GM10266 (cell line): ENCODE measurements at regions not wholly inside any gene's neighbourhood (a gene's known extent, or its start where the extent isn't known, plus 50 kb on each side); places are given as distances from the start of the nearest gene placed in this dataset.
A peak's percentile ranks its signal among the peaks of the same experiment; 100 is the strongest.

ENCODE experiments used
- DNase-seq: peaks from one replicate; pipeline ENCODE4 v3.0.0; 2012; ENCODE audit errors: extremely low spot score
- CTCF ChIP-seq: IDR thresholded peaks from 2 replicates; pipeline ENCODE4 v1.5.1; 2012; ENCODE audit warnings: mild to moderate bottlenecking, low read depth; ENCODE audit not compliant: control insufficient read depth, insufficient read depth; ENCODE audit errors: missing control alignments

- peak; percentile 41 for TF ChIP-seq CTCF
- DNase-seq = peak; percentile 45
These were observed 102.4 kb upstream of the SERBP1 start for GRCh38 chr1:67532452-67533216.

GRCh38 chr1:67534627-67535065 lies 104.4 kb upstream of the SERBP1 start:
- no peak for TF ChIP-seq CTCF
- no peak for DNase-seq

GRCh38 chr1:67535474-67535873 lies 105.3 kb upstream of the SERBP1 start:
- peak; percentile 40 for DNase-seq
- peak; percentile 71 for TF ChIP-seq CTCF

GRCh38 chr1:67536957-67537666 lies 106.9 kb upstream of the SERBP1 start:
- TF ChIP-seq CTCF = no peak
- DNase-seq = no peak

GRCh38 chr1:67537667-67538018 lies 107.4 kb upstream of the SERBP1 start:
- no peak for DNase-seq
- TF ChIP-seq CTCF = no peak

GRCh38 chr1:67540025-67540732 lies 110.0 kb upstream of the SERBP1 start:
- TF ChIP-seq CTCF = no peak
- no peak for DNase-seq

GRCh38 chr1:67540733-67541125 lies 110.5 kb upstream of the SERBP1 start:
- no peak for DNase-seq

More at GRCh38 chr1:67540733-67541125, 110.5 kb upstream of the SERBP1 start:
- no peak for TF ChIP-seq CTCF
